ENCODE measurements at regions not wholly inside any gene's neighbourhood (a gene's known extent, or its start where the extent isn't known, plus 50 kb on each side); places are given as distances from the start of the nearest gene placed in this dataset.

DNA sequence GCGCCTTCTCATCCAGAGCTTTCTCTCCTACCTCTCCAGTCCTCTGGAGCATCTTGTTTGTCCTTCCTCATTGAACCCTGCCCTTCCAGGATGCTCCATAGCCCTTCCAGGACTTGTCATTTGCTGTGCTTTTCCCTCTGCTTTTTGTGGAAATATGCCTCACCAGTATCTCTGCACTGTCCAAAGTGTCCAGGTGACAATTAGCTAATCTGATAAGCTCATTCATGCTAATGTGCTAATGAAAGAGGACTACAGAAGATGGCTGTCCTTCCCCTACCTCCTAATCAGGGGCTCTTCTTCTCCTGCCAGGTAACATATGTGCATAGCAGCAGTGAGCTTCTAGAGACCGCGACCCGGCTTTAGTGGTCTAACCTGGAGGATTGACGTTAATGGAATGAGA is 58.4 kb upstream of the OTX2 start:
- no peak for DNase-seq (ENCODE audit: low read depth, low spot score)

DNA sequence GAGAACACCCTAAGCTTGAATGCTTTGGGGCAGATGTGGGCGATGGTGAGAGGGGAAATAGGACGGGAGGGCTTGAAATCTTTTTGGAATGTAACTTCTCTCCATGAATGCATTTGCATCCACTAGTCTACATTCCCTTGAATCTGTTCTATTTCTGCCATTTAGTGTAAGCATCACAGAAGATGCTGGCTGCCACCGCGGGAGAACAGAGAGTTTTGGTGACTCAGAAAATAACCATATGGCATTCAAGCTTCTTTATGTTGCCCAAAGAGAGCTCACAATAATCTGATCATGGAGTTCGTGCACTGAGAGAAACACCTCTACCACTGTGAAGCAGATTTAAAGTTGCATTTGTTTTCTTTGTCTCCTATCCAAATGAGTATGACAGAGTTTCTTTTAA is 52.6 kb upstream of the OTX2 start:
- no peak for DNase-seq (ENCODE audit: low read depth, low spot score)

DNA sequence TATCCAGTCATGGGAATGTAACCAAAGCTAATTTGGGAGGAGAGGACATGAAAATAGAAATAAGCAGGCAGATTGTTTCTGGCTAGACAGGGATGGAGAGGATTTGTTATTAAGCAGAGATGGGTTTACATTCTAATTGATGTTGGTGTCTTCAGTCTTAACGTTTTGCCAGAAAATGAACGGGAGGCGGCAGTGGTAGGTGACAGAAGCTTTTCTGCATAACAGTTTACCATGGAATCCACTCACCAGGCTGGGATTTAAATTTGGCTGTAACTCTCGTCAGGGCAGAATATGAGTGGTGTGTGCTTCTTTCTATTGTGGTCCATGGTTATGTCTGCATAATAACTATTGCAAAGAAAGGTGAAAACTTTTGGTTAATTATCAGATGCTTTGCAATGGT is 50.2 kb upstream of the OTX2 start:
- DNase-seq (ENCODE audit: low read depth, low spot score) = no peak
